Neural progenitor cell (in vitro differentiated cells): ENCODE measurements at regions not wholly inside any gene's neighbourhood (a gene's known extent, or its start where the extent isn't known, plus 50 kb on each side); places are given as distances from the start of the nearest gene placed in this dataset.

ENCODE experiments used
- DNase-seq: peaks from one replicate; pipeline ENCODE4 v3.0.0-alpha.2; 2016; ENCODE audit warnings: low spot score
- H2AFZ ChIP-seq: fragments of 200-600 bp; sonication (generic); replicated peaks from 2 replicates; pipeline ENCODE4 v1.6.1; 2016; ENCODE audit warnings: antibody characterized with exemption
- H3F3A ChIP-seq: fragments of 200-600 bp; sonication (generic); 2 replicates; pipeline ENCODE4 v1.6.1; 2016; ENCODE audit warnings: antibody characterized with exemption, low read depth
- H3K27ac ChIP-seq: fragments of 200-600 bp; sonication (generic); 2 replicates; pipeline ENCODE4 v1.5.1; 2016; ENCODE audit warnings: mild to moderate bottlenecking
- H3K27me3 ChIP-seq: fragments of 200-600 bp; sonication (generic); 2 replicates; pipeline ENCODE4 v1.6.1; 2016; ENCODE audit warnings: mild to moderate bottlenecking, moderate library complexity
- H3K36me3 ChIP-seq: fragments of 200-600 bp; sonication (generic); 2 replicates; pipeline ENCODE4 v1.5.1; 2016
- H3K4me1 ChIP-seq: fragments of 200-600 bp; sonication (generic); 2 replicates; pipeline ENCODE4 v1.6.1; 2016; ENCODE audit warnings: mixed run types
- H3K4me2 ChIP-seq: fragments of 200-600 bp; sonication (generic); 2 replicates; pipeline ENCODE4 v1.6.1; 2016
- H3K4me3 ChIP-seq: fragments of 200-600 bp; sonication (generic); 2 replicates; pipeline ENCODE4 v1.5.1; 2016
- H3K79me2 ChIP-seq: fragments of 200-600 bp; sonication (generic); 2 replicates; pipeline ENCODE4 v1.6.1; 2016; ENCODE audit warnings: low read depth
- H3K9ac ChIP-seq: fragments of 200-600 bp; sonication (generic); 2 replicates; pipeline ENCODE4 v1.6.1; 2016
- H3K9me3 ChIP-seq: fragments of 200-600 bp; sonication (generic); 2 replicates; pipeline ENCODE4 v1.5.1; 2016; ENCODE audit warnings: low read depth
- H4K20me1 ChIP-seq: fragments of 200-600 bp; sonication (generic); 2 replicates; pipeline ENCODE4 v1.6.1; 2016; ENCODE audit warnings: low read depth
- H3K27ac Mint-ChIP-seq: 3 replicates; pipeline ENCODE4 v1.8.0; 2021; ENCODE audit warnings: mixed read lengths
- H3K27me3 Mint-ChIP-seq: 2 replicates; pipeline ENCODE4 v1.8.0; 2022; ENCODE audit warnings: low read depth, mild to moderate bottlenecking, inconsistent platforms, moderate library complexity, mixed read lengths; ENCODE audit not compliant: insufficient read depth
- H3K36me3 Mint-ChIP-seq: 3 replicates; pipeline ENCODE4 v1.8.0; 2021; ENCODE audit warnings: mixed read lengths
- H3K4me1 Mint-ChIP-seq: 3 replicates; pipeline ENCODE4 v1.8.0; 2021; ENCODE audit warnings: mixed read lengths
- H3K4me3 Mint-ChIP-seq: 3 replicates; pipeline ENCODE4 v1.8.0; 2021; ENCODE audit warnings: mild to moderate bottlenecking, moderate library complexity, mixed read lengths
- H3K9me3 Mint-ChIP-seq: 3 replicates; pipeline ENCODE4 v1.8.0; 2020; ENCODE audit warnings: mixed read lengths
- CTCF ChIP-seq: fragments of 200-600 bp; sonication (generic); IDR thresholded peaks from 2 replicates; pipeline ENCODE4 v1.5.1; 2017; ENCODE audit warnings: antibody characterized with exemption, mild to moderate bottlenecking
- EZH2 ChIP-seq: fragments of 200-600 bp; sonication (generic); IDR thresholded peaks from 2 replicates; pipeline ENCODE4 v1.6.1; 2017; ENCODE audit warnings: antibody characterized with exemption, mild to moderate bottlenecking, moderate library complexity
- EZH2phosphoT487 ChIP-seq: fragments of 200-600 bp; sonication (generic); IDR thresholded peaks from 2 replicates; pipeline ENCODE4 v1.6.1; 2017; ENCODE audit warnings: antibody characterized with exemption

DNA sequence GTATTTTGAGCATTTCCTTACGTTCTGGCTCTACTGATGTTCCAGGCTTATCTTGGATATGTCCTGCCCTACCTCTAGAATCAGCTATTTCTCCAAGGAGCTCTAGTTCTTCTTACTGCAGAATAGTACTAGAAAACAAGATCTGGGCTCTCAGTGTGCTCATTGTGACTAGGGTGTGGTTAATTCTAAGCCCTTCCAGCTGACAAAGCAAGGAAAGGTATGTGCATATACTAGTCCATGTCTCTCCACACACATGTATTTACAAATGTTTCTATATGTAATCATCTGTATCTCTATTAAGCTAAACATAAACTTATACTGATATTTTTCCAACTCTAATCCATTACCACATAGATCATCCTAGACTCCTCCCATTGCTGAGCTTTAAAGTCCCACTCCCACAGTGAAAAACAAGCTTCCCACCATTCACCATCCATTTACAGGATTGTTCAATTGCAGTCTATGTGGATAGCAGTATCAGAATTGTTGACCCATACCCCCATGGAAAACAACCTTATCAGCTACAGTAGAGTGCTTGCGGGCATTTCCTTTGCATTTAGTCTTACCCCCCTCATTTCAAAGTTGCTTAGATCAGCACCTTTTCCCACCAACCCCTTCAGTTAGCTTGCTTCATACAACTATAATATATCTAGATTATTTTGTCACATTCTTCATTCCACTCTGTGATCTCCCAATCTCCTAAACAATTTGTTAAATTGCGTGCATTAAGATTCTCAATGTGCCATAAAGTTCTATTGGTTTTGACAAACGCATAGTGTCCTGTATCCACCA is 194.5 kb downstream of the SOX9 start:
- H3K36me3 ChIP-seq, result no peaks in the 10 kb centered on the region
- Mint-ChIP-seq H3K4me3 (no peak overlapping the region), H3K9me3 (peaks cover 2% of the 10 kb centered on the region), H3K27ac (no peak overlapping the region), H3K36me3 (no peaks in the 10 kb centered on the region), H3K27me3 (no peaks in the 10 kb centered on the region), H3K4me1 (peaks cover 3% of the 10 kb centered on the region)
- no peaks in the 10 kb centered on the region for H3F3A ChIP-seq
- no peaks in the 10 kb centered on the region for H4K20me1 ChIP-seq
- no peak for TF ChIP-seq EZH2phosphoT487
- TF ChIP-seq EZH2, result no peak
- TF ChIP-seq CTCF, result no peak
- H3K27me3 ChIP-seq, result no peaks in the 10 kb centered on the region
- no peak overlapping the region for H3K4me2 ChIP-seq
- H3K27ac ChIP-seq, result no peak overlapping the region
- no peak overlapping the region for H3K4me3 ChIP-seq
- no peak for DNase-seq
- no peaks in the 10 kb centered on the region for H3K79me2 ChIP-seq
- H3K9me3 ChIP-seq, result no peaks in the 10 kb centered on the region
- H3K4me1 ChIP-seq, result peaks cover 4% of the 10 kb centered on the region
- no peak overlapping the region for H3K9ac ChIP-seq
- no peak overlapping the region for H2AFZ ChIP-seq

DNA sequence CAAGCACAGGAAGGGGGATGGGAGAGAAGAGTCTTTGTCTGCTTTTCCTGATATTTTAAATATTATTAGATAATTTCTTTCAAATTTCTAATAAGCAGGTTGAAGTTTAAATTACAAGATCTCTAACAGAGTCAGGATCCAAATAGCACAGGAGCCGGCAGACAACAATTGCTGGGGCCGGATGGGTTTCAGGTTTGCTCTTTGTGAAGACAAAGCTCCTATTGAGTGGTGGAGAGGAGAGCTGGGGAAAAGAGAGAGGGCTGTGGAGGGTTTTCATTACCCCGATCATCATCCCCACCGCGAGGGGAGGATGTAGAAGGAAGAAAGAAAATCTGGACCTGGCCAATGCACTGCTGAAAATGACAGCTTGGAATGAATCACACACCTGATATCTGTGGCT is 197.3 kb downstream of the SOX9 start:
- TF ChIP-seq CTCF (no peak), EZH2 (no peak), EZH2phosphoT487 (no peak)
- Mint-ChIP-seq H3K27ac (peak overlapping the region; percentile 64), H3K4me1 (peaks cover 3% of the 10 kb centered on the region), H3K27me3 (no peaks in the 10 kb centered on the region), H3K4me3 (no peak overlapping the region), H3K36me3 (no peaks in the 10 kb centered on the region), H3K9me3 (peaks cover 12% of the 10 kb centered on the region)
- Histone ChIP-seq H3K4me1 (peaks cover 4% of the 10 kb centered on the region), H3K79me2 (no peaks in the 10 kb centered on the region), H3K27me3 (no peaks in the 10 kb centered on the region), H3K9ac (no peak overlapping the region), H3K9me3 (no peaks in the 10 kb centered on the region), H4K20me1 (no peaks in the 10 kb centered on the region), H2AFZ (no peak overlapping the region), H3K4me2 (peak overlapping the region; percentile 2), H3K36me3 (no peaks in the 10 kb centered on the region), H3F3A (no peaks in the 10 kb centered on the region), H3K27ac (no peak overlapping the region), H3K4me3 (no peak overlapping the region)
- DNase-seq, result peak; percentile 32

- no peaks in the 10 kb centered on the region for H3K79me2 ChIP-seq
- no peak overlapping the region for H3K4me2 ChIP-seq
- H2AFZ ChIP-seq, result no peak overlapping the region
- H3K4me3 ChIP-seq, result no peak overlapping the region
- TF ChIP-seq EZH2 (no peak), CTCF (no peak), EZH2phosphoT487 (no peak)
- H3K36me3 ChIP-seq, result no peaks in the 10 kb centered on the region
- H3K27ac ChIP-seq, result no peak overlapping the region
- Mint-ChIP-seq H3K36me3 (no peaks in the 10 kb centered on the region), H3K9me3 (peaks cover 19% of the 10 kb centered on the region), H3K4me1 (peaks cover 3% of the 10 kb centered on the region), H3K27ac (no peak overlapping the region), H3K4me3 (no peak overlapping the region), H3K27me3 (no peaks in the 10 kb centered on the region)
- no peaks in the 10 kb centered on the region for H3F3A ChIP-seq
- no peak for DNase-seq
- H3K9me3 ChIP-seq, result no peaks in the 10 kb centered on the region
- peaks cover 4% of the 10 kb centered on the region for H3K4me1 ChIP-seq
- no peaks in the 10 kb centered on the region for H4K20me1 ChIP-seq
- H3K9ac ChIP-seq, result no peak overlapping the region
- H3K27me3 ChIP-seq, result no peaks in the 10 kb centered on the region
Measured at GRCh38 chr17:72321896-72322295, 201.1 kb downstream of the SOX9 start.
